GM12892 (cell line): ENCODE measurements at regions not wholly inside any gene's neighbourhood (a gene's known extent, or its start where the extent isn't known, plus 50 kb on each side); places are given as distances from the start of the nearest gene placed in this dataset.
"Not testable (repeated sequence)": the region's sequence is repeated elsewhere in the genome, so short reads cannot be mapped to it uniquely, and the experiment has no call there.

Source experiments
- DNase-seq: peaks from one replicate; pipeline ENCODE4 v3.0.0; 2011; ENCODE audit not compliant: insufficient read length
- FAIRE-seq: peaks from 2 replicates; lab custom pipeline; 2011; peaks lifted over from hg19 to GRCh38; lab: Jason Lieb, UNC
- POLR2A ChIP-seq: IDR thresholded peaks from 2 replicates; pipeline ENCODE4 v1.6.1; 2011; ENCODE audit warnings: low read depth, low read length, control low read depth
- POLR2AphosphoS5 ChIP-seq: IDR thresholded peaks from 2 replicates; pipeline ENCODE4 v1.6.1; 2011; ENCODE audit warnings: low read depth, low read length, control low read depth
- TAF1 ChIP-seq: IDR thresholded peaks from 2 replicates; pipeline ENCODE4 v1.6.1; 2011; ENCODE audit warnings: low read depth, mild to moderate bottlenecking, control low read depth, low read length, borderline replicate concordance

DNA sequence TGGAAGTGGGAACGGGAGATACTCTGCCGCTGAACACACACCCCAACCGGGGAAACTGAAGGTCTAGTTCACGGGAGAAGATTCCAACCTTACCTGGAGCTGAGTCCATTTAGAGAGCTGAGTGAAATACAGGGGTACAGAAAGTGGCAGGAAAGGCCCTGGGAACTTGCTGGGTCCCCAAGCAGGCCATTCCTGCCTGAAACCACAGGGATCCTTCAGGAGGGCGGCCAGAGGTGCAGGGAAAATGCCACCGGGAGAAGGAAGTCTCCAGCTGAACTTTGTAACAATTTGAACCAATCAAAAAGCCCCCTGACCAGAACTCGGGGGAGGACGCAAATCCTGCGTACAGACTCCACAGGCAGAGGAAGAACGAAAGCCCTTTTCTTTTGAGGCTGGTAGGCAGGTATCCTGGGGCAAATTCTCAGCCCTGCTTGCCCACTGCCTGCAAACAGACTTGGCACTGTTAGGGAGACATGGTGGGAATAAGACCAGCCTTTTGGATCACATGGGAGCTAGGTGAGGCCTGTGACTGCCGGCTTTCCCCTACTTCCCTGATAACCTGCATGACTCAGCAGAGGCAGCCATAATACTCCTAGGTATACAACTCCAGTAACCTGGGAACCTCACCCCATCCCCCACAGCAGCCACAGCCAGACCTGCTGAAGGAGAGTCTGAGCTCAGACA is 170.9 kb downstream of the SEC23A start:
- FAIRE-seq (no peak), DNase-seq (no peak)

DNA sequence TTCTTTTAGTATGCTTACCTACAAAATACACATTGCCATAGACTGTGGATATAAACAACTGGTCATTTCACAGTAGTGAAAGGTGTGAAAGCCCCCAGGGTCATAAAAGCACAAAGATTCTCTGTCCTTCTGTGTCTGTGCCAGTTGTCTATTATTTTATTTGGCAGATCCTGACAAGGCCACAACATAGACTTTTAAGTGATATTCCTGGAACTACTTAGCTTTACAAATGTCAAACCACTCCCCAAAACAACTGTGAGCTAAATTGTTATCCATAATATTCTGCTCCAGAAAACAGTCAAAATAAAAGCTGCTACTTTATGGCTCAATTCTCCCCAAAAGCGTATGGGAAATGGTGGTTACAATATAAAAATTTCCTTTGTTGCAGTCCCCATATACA is 172.1 kb downstream of the SEC23A start:
- no peak for FAIRE-seq
- DNase-seq = no peak
- TF ChIP-seq TAF1 (no peak), POLR2A (no peak), POLR2AphosphoS5 (no peak)

More for the DNA sequence above, 170.9 kb downstream of the SEC23A start:
- TF ChIP-seq TAF1 (no peak), POLR2A (no peak), POLR2AphosphoS5 (no peak)

DNA sequence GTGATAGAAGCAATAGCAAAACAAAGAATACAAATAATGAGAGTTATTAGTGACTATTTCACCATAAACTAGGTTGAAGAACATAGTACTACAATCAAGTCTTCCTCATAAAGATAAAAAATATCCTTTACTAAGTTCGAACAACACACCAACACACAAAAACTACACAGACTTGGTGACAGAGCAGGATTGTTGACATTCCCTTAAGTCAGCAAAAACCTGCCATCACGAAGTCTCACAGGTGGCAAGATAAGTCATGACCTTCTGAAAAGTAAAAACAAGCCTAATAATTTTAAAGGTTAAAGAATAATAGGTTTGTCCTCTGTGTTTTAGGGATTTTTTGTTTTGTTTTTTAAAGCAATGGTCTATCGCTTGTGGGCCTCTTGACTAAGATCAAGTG is 173.0 kb downstream of the SEC23A start:
- DNase-seq (no peak), FAIRE-seq (no peak)

DNA sequence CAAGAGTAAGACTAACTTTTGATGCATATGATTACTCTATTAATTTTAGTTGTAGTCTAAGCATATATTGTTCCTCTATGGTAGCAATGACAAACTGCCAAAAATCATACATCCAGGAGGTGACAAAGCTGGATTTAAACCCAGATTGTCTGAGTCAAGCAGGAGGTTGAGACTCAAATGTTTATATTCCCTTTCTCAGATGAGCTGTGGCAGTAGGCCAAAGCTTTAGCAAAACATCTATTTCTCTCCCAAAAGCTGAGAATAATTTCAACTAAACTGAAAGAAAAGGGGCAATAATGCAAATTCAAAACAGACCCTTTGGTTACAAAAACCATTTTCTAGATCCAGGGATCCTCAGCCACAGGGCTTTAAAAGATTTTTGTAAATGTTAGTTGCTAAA is 173.6 kb downstream of the SEC23A start:
- no peak for TF ChIP-seq POLR2A
- FAIRE-seq = no peak
- no peak for DNase-seq

More for the DNA sequence above, 173.0 kb downstream of the SEC23A start:
- TF ChIP-seq POLR2AphosphoS5 = no peak
- no peak for TF ChIP-seq POLR2A
- TF ChIP-seq TAF1 = no peak

DNA sequence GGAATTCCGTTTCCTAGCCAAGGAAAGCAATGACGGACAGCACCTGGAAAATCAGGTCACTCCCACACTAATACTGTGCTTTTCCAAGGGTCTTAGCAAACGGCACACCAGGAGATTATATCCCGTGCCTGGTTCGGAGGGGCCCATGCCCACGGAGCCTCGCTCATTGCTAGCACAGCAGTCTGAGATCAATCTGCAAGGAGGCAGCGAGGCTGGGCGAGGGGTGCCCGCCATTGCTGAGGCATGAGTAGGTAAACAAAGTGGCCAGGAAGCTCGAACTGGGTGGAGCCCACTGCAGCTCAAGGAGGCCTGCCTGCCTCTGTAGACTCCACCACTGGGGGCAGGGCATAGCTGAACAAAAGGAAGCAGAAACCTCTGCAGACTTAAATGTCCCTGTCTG is 181.1 kb downstream of the SEC23A start:
- not testable (repeated sequence) for FAIRE-seq, DNase-seq

DNA sequence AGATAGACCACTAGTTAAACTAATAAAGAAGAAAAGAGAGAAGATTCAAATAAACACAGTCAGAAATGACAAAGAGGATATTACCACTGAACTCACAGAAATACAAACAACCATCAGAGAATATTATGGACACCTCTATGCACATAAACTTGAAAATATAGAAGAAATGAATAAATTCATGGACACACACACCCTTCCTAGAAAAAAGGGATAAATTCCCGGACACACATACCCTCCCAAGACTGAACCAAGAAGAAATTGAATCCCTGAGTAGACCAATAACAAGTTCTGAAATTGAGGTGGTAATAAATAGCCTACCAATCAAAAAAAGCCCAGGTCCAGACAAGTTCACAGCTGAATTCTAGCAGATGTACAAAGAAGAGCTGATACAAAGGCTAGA is 187.9 kb downstream of the SEC23A start:
- no peak for TF ChIP-seq POLR2A
- TF ChIP-seq POLR2AphosphoS5 = no peak
- no peak for TF ChIP-seq TAF1
- FAIRE-seq (no peak), DNase-seq (no peak)

DNA sequence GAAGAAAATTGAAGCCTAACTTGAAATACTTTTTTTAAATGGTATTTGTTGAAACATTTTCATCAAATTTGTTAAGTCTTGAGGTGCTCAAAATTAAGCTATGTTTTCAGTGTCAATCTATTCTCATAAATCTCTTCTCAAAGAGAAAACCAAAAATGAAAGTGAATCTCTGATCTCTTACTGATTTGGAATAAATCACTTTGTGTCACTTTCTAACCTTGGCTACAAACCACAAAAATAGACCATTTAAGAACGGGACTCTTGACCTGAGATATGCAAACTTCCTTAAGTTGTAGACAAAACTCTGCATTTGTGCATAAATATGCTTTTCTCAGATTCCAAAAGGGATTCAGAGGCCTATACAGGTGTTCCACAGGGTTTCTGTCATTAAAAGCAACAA is 192.9 kb downstream of the SEC23A start:
- TF ChIP-seq POLR2AphosphoS5 (no peak), POLR2A (no peak), TAF1 (no peak)
- DNase-seq = no peak
- FAIRE-seq = no peak

DNA sequence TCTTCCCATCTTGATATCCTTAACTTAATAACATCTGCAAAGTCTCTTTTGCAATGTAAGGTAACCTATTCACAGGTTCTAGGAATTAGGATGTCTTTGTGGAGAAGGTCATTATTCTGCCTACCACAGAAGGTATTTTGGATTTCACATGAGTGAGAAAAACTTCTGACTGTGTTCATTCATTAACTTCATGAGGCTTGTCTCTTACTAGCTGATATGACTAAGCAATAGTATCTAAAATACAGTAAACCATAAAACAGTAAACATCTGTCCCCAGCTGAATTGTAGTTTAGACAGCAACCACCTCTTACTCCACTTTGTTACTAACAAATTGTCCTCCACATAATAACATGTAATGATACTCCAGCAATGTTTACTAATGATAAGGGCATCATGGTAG is 198.1 kb downstream of the SEC23A start:
- FAIRE-seq (no peak), DNase-seq (no peak)
- no peak for TF ChIP-seq POLR2A
- TF ChIP-seq POLR2AphosphoS5 = no peak
- no peak for TF ChIP-seq TAF1

DNA sequence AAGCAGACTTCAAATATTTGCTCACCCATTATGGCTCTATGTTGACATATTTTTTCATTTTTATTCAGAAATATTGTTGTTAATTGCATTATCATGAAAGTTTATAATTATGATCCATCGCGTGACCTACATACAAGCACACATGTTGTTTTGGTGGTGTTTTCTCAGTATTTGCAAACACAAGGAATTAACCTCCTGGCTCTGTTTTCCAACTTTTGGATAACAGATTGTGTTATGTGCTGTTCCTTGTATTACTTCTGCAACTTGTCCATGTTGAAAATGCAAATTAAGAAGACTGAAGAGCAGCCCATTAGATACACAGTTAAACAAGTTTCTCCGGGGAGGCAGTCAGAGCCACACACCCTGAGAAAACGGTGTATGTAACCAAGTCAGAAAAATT is 201.2 kb downstream of the SEC23A start:
- FAIRE-seq = no peak
- no peak for DNase-seq
- TF ChIP-seq POLR2AphosphoS5 (no peak), TAF1 (no peak), POLR2A (no peak)

DNA sequence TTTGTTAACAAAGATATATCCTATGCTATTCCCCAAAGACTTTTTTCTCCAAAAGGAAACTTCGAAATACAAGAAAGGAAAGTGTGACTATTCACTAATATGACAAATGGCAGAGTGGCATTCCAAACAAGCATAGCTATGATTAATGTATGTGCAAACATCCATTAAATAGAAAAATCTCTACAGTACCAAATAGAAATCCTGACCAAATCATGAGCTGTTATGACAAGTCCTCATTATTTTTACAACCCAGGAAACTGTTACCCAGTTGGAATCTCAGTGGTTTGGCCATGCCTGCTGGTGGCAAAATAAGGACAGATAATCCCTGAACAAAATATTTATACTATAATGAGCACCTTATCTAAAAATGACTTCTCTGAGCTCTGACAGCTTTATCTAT is 202.1 kb downstream of the SEC23A start:
- FAIRE-seq (no peak), DNase-seq (no peak)
- TF ChIP-seq POLR2AphosphoS5 (no peak), TAF1 (no peak), POLR2A (no peak)

DNA sequence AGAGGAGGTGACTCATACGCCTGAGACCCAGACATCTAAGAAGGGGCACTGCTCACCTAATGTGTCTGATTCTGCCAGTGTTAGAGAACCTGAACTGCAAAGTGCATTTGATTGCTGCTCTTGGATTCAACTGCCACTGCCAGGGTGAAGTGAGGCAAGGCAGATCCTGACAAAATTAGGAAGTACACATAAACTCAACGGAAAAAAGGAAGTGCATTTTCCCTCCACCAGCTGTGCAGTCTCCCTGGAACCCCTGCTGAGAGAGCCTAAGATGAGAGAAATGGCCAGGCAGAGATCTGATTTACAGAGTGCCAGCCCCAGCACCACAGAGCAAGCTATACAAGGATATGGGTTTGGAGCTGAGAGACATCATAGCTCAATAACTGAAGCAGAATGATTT is 215.3 kb downstream of the SEC23A start:
- FAIRE-seq (no peak), DNase-seq (no peak)
- no peak for TF ChIP-seq POLR2AphosphoS5
- no peak for TF ChIP-seq POLR2A
- TF ChIP-seq TAF1 = no peak

DNA sequence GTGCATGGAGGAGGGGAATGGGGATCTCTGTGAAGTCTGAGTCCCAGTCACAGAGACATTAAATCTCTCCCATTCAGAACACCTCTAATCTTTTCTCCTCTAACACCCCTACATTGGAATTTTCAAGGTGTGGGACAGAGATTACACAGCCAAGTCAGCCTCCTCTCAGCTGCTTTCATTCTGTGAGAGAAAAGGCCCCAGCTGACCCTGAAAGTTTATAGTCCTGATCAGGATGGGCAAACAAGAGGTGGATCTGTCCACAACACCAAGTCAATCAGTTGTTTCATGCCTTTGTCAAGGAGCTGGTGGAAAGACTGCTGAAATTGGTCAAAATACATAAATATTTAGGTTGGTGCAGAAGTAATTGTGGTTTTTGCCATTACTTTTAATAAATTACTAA is 218.9 kb downstream of the SEC23A start:
- no peak for DNase-seq
- FAIRE-seq = no peak
- no peak for TF ChIP-seq TAF1
- no peak for TF ChIP-seq POLR2A
- no peak for TF ChIP-seq POLR2AphosphoS5

DNA sequence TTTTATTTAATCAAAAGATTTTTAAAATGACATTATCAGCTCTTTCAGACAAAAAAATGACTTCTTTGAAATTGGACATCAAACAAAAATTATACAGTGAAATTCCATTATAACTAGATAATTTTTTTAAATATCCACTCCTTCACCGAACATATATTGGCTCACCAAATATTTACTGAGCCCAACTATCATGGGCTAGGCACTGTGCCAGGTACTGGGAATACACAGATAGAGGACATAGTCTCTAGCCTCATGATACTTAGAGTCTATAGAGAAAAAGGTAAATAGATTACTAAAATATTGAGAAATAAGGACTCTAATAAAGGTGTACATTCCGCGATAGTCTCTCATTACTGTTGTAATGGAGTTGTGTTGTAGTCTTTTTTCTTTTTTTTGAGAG is 219.9 kb downstream of the SEC23A start:
- DNase-seq (no peak), FAIRE-seq (no peak)
- TF ChIP-seq TAF1 (no peak), POLR2A (no peak), POLR2AphosphoS5 (no peak)
